HCT116 (cell line): ENCODE measurements at regions not wholly inside any gene's neighbourhood (a gene's known extent, or its start where the extent isn't known, plus 50 kb on each side); places are given as distances from the start of the nearest gene placed in this dataset.

Experiments used
- ATAC-seq: fragments of 200-7000 bp; cut with Tn5 transposase; 2 replicates; pipeline ENCODE4 v1.9.1; 2020; ENCODE audit warnings: mild to moderate bottlenecking, moderate library complexity
- BruUV-seq: library from RNA; stranded (reverse); fragments of 400-500 nt; replicated peaks from 2 replicates; lab custom pipeline; 2021; lab: Mats Ljungman, UMichigan
- CTCF ChIA-PET: fragments of 300-600 bp; sonication (Branson Sonifier 250); formaldehyde crosslinking; loops from one replicate; lab custom pipeline; 2021; ENCODE audit warnings: antibody characterized with exemption; lab: Charles Lee
- POLR2A ChIA-PET: fragments of 300-600, 350-600 bp; sonication (Branson Sonifier 250); formaldehyde crosslinking; loops from one replicate; lab custom pipeline; 2021; ENCODE audit warnings: antibody characterized with exemption; lab: Charles Lee
- RAD21 ChIA-PET, 2 experiments: fragments of 300-600 bp; sonication (Branson Sonifier 250); formaldehyde crosslinking; loops; one replicate each; lab custom pipeline; 2023; ENCODE audit warnings: low total read pairs in 2 of 2; ENCODE audit not compliant: uncharacterized antibody in 2 of 2, unreplicated experiment in 2 of 2, low non-redundant PET in 1 of 2; lab: Charles Lee
- DNase-seq: peaks from one replicate; pipeline ENCODE4 v3.0.0-alpha.2; 2010; ENCODE audit warnings: low read depth, low spot score
- H2AFZ ChIP-seq: fragments of 200-600 bp; shearing (Covaris generic), sonication (generic); 2 replicates; pipeline ENCODE4 v1.6.1; 2017; ENCODE audit warnings: low read depth, mixed run types, mixed read lengths, antibody characterized with exemption, low read length; ENCODE audit not compliant: poor library complexity, severe bottlenecking
- H3K27ac ChIP-seq: 2 replicates; pipeline ENCODE4 v1.5.1; 2012; ENCODE audit warnings: low read depth, low read length
- H3K27me3 ChIP-seq: fragments of 200-600 bp; sonication (generic); 2 replicates; pipeline ENCODE4 v1.6.1; 2016; ENCODE audit warnings: mixed run types, low read length, mixed read lengths; ENCODE audit not compliant: insufficient read depth
- H3K36me3 ChIP-seq, 2 experiments: fragments of 200-500 bp in 1 of 2; fragments of 200-600 bp in 1 of 2; sonication (Bioruptor generic) in 1 of 2; sonication (generic) in 1 of 2; 2 replicates each; pipeline versions ENCODE4 v1.5.1 to v1.6.1; 2014 to 2016; ENCODE audit warnings: low read length in 2 of 2, inconsistent platforms in 1 of 2, mixed read lengths in 1 of 2, mixed run types in 1 of 2; ENCODE audit not compliant: insufficient read depth in 2 of 2, control insufficient read depth in 1 of 2
- H3K4me1 ChIP-seq, 2 experiments: fragments of 200-600 bp in 1 of 2; sonication (generic) in 1 of 2; 2 replicates each; pipeline versions ENCODE4 v1.5.1 to v1.6.1; 2012 to 2017; ENCODE audit warnings: low read length in 2 of 2, inconsistent platforms in 1 of 2, mild to moderate bottlenecking in 1 of 2, mixed read lengths in 1 of 2, mixed run types in 1 of 2, moderate library complexity in 1 of 2; ENCODE audit not compliant: insufficient read depth in 2 of 2, control insufficient read depth in 1 of 2
- H3K4me2 ChIP-seq: fragments of 200-600 bp; sonication (generic); 2 replicates; pipeline ENCODE4 v1.6.1; 2017; ENCODE audit warnings: mixed run types, low read length, mixed read lengths
- H3K4me3 ChIP-seq, 2 experiments: fragments of 200-600 bp in 1 of 2; sonication (generic) in 1 of 2; replicated peaks in 1 of 2; 2 replicates each; pipeline ENCODE4 v1.5.1; 2011 to 2016; ENCODE audit warnings: low read length in 2 of 2, control low read depth in 1 of 2, low read depth in 1 of 2, mild to moderate bottlenecking in 1 of 2, mixed read lengths in 1 of 2, mixed run types in 1 of 2
- H3K79me2 ChIP-seq: fragments of 200-600 bp; sonication (generic); 2 replicates; pipeline ENCODE4 v1.6.1; 2017; ENCODE audit warnings: mild to moderate bottlenecking, mixed run types, low read length, moderate library complexity, mixed read lengths; ENCODE audit not compliant: insufficient read depth
- H3K9ac ChIP-seq: fragments of 200-600 bp; sonication (generic); 2 replicates; pipeline ENCODE4 v1.6.1; 2016; ENCODE audit warnings: low read length, mixed read lengths
- H3K9me2 ChIP-seq: fragments of 200-600 bp; sonication (generic), shearing (Covaris generic); 2 replicates; pipeline ENCODE4 v1.6.1; 2017; ENCODE audit warnings: mixed run types, mild to moderate bottlenecking, moderate library complexity; ENCODE audit not compliant: insufficient read depth
- H3K9me3 ChIP-seq, 2 experiments: fragments of 200-500 bp in 1 of 2; fragments of 200-600 bp in 1 of 2; sonication (Bioruptor generic) in 1 of 2; sonication (generic) in 1 of 2; 2 replicates each; pipeline ENCODE4 v1.6.1; 2014 to 2017; ENCODE audit warnings: low read length in 2 of 2, mixed read lengths in 2 of 2, inconsistent platforms in 1 of 2, low read depth in 1 of 2, mild to moderate bottlenecking in 1 of 2, mixed run types in 1 of 2, moderate library complexity in 1 of 2; ENCODE audit not compliant: control insufficient read depth in 1 of 2, insufficient read depth in 1 of 2
- H4K20me1 ChIP-seq: fragments of 200-600 bp; sonication (generic), shearing (Covaris generic); 2 replicates; pipeline ENCODE4 v1.6.1; 2017; ENCODE audit warnings: mixed run types, mild to moderate bottlenecking, moderate library complexity; ENCODE audit not compliant: insufficient read depth
- CEBPB ChIP-seq: IDR thresholded peaks from 2 replicates; pipeline ENCODE4 v1.6.1; 2012; ENCODE audit warnings: low read depth
- EZH2 ChIP-seq: fragments of 200-600 bp; sonication (generic); IDR thresholded peaks from 2 replicates; pipeline ENCODE4 v1.6.1; 2017; ENCODE audit warnings: antibody characterized with exemption, mixed run types
- FOSL1 ChIP-seq: IDR thresholded peaks from 2 replicates; pipeline ENCODE4 v1.6.1; 2012; ENCODE audit warnings: low read depth
- JUND ChIP-seq: IDR thresholded peaks from 2 replicates; pipeline ENCODE4 v1.6.1; 2012
- POLR2AphosphoS5 ChIP-seq: IDR thresholded peaks from 2 replicates; pipeline ENCODE4 v1.6.1; 2011; ENCODE audit warnings: mild to moderate bottlenecking, low read depth, low read length, moderate library complexity
- RAD21 ChIP-seq: IDR thresholded peaks from 2 replicates; pipeline ENCODE4 v1.6.1; 2012; ENCODE audit warnings: low read depth, mild to moderate bottlenecking
- REST ChIP-seq: IDR thresholded peaks from 2 replicates; pipeline ENCODE4 v1.6.1; 2012; ENCODE audit warnings: low read depth
- SIN3A ChIP-seq: IDR thresholded peaks from 2 replicates; pipeline ENCODE4 v1.6.1; 2012; ENCODE audit warnings: low read depth
- TCF7L2 ChIP-seq: IDR thresholded peaks from 2 replicates; pipeline ENCODE4 v1.7.0; 2011; ENCODE audit warnings: borderline replicate concordance, inconsistent platforms; ENCODE audit not compliant: insufficient read depth, insufficient read length; ENCODE audit errors: extremely low read depth
- intact Hi-C: fragments of 100-400 bp; cut with micrococcal nuclease; formaldehyde crosslinking; loops from 2 replicates; pipeline ENCODE4 v1.10.0; 2022
- TF ChIP-seq, protein P1 (sequence below): IDR thresholded peaks from 2 replicates; pipeline ENCODE4 v1.6.1; 2012
- TF ChIP-seq, protein P2 (sequence below), 3 experiments: fragments of 200-600 bp in 1 of 3; sonication (generic) in 1 of 3; IDR thresholded peaks in 2 of 3; conservative IDR thresholded peaks in 1 of 3; 2 replicates each; pipeline ENCODE4 v1.5.1; 2012 to 2017; ENCODE audit warnings: low read depth in 2 of 3, low read length in 2 of 3, antibody characterized with exemption in 1 of 3, borderline replicate concordance in 1 of 3, control low read depth in 1 of 3, mild to moderate bottlenecking in 1 of 3, mixed read lengths in 1 of 3, mixed run types in 1 of 3, moderate library complexity in 1 of 3; ENCODE audit not compliant: insufficient read depth in 1 of 3

GRCh38 chr1:162921311-162921710, 60.3 kb upstream of the CCDC190 start:
- H3K4me3 ChIP-seq, result no peak overlapping the region
- no peak overlapping the region for H2AFZ ChIP-seq
- DNase-seq (no peak), ATAC-seq (no peak)
- H3K79me2 ChIP-seq, result no peaks in the 10 kb centered on the region
- POLR2A ChIA-PET, result no interaction called here
- H3K4me1 ChIP-seq, result no peaks in the 10 kb centered on the region
- H3K9me3 ChIP-seq, result no peaks in the 10 kb centered on the region
- intact Hi-C loops, result no loop called here
- no peak overlapping the region for H3K9ac ChIP-seq
- CTCF ChIA-PET, result no interaction called here
- H3K27me3 ChIP-seq, result no peaks in the 10 kb centered on the region
- RAD21 ChIA-PET, result no interaction called here
- no peaks in the 10 kb centered on the region for H3K36me3 ChIP-seq
- no peaks in the 10 kb centered on the region for H4K20me1 ChIP-seq
- H3K9me2 ChIP-seq, result no peaks in the 10 kb centered on the region
- no peak for TF ChIP-seq CEBPB
- TF ChIP-seq REST, result no peak
- H3K27ac ChIP-seq, result no peak overlapping the region
- no peak overlapping the region for H3K4me2 ChIP-seq
- no TSS peak for BruUV-seq

GRCh38 chr1:162919034-162919433, 58.1 kb upstream of the CCDC190 start:
- Histone ChIP-seq H3K9me3 (no peaks in the 10 kb centered on the region), H3K4me3 (no peak overlapping the region), H2AFZ (no peak overlapping the region), H3K4me2 (no peak overlapping the region), H3K79me2 (no peaks in the 10 kb centered on the region), H3K36me3 (no peaks in the 10 kb centered on the region), H3K9me2 (no peaks in the 10 kb centered on the region), H3K4me1 (no peaks in the 10 kb centered on the region), H3K27ac (no peak overlapping the region), H4K20me1 (no peaks in the 10 kb centered on the region), H3K9ac (no peak overlapping the region), H3K27me3 (no peaks in the 10 kb centered on the region)
- ATAC-seq (no peak), DNase-seq (no peak)
- ChIA-PET RAD21 (no interaction called here), POLR2A (no interaction called here), CTCF (no interaction called here)
- no TSS peak for BruUV-seq
- intact Hi-C loops, result no loop called here
- TF ChIP-seq RAD21 (no peak), REST (no peak), JUND (no peak), FOSL1 (no peak), POLR2AphosphoS5 (no peak), TCF7L2 (no peak), SIN3A (no peak), EZH2 (no peak)
- TF ChIP-seq, protein P1, sequence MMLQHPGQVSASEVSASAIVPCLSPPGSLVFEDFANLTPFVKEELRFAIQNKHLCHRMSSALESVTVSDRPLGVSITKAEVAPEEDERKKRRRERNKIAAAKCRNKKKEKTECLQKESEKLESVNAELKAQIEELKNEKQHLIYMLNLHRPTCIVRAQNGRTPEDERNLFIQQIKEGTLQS, result no peak
- TF ChIP-seq, protein P2, sequence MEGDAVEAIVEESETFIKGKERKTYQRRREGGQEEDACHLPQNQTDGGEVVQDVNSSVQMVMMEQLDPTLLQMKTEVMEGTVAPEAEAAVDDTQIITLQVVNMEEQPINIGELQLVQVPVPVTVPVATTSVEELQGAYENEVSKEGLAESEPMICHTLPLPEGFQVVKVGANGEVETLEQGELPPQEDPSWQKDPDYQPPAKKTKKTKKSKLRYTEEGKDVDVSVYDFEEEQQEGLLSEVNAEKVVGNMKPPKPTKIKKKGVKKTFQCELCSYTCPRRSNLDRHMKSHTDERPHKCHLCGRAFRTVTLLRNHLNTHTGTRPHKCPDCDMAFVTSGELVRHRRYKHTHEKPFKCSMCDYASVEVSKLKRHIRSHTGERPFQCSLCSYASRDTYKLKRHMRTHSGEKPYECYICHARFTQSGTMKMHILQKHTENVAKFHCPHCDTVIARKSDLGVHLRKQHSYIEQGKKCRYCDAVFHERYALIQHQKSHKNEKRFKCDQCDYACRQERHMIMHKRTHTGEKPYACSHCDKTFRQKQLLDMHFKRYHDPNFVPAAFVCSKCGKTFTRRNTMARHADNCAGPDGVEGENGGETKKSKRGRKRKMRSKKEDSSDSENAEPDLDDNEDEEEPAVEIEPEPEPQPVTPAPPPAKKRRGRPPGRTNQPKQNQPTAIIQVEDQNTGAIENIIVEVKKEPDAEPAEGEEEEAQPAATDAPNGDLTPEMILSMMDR (IDR thresholded peaks at IDR 0.05 in 2 of 3, conservative IDR thresholded peaks at IDR 0.05 in 1 of 3; ENCODE audit: borderline replicate concordance in 1 of 3, insufficient read depth in 1 of 3, low read depth in 2 of 3, low read length in 2 of 3), result no peak
